Liver (tissue), 8 donors: ENCODE measurements at regions not wholly inside any gene's neighbourhood (a gene's known extent, or its start where the extent isn't known, plus 50 kb on each side); places are given as distances from the start of the nearest gene placed in this dataset.
"Not testable (repeated sequence)": the region's sequence is repeated elsewhere in the genome, so short reads cannot be mapped to it uniquely, and the experiment has no call there.

Experiments used
- DNase-seq: peaks from one replicate; pipeline ENCODE4 v3.0.0-alpha.2; 2017; ENCODE audit warnings: low spot score
- H3K27ac ChIP-seq, 2 donors: one replicate each; pipeline ENCODE4 v1.7.0; 2013; ENCODE audit warnings: inconsistent platforms in 2 of 2, low read length in 2 of 2, control low read depth in 1 of 2, low read depth in 1 of 2, mild to moderate bottlenecking in 1 of 2
- H3K27me3 ChIP-seq, 4 donors: one replicate each; pipeline versions ENCODE4 v1.6.1 to v1.7.0; 2013; ENCODE audit warnings: low read length in 3 of 4, inconsistent platforms in 1 of 4, mild to moderate bottlenecking in 1 of 4, moderate library complexity in 1 of 4; ENCODE audit not compliant: control insufficient read depth in 4 of 4, insufficient read depth in 4 of 4
- H3K36me3 ChIP-seq, 4 donors: one replicate each; pipeline versions ENCODE4 v1.6.1 to v1.7.0; 2013; ENCODE audit warnings: low read length in 3 of 4, mild to moderate bottlenecking in 3 of 4, low read depth in 1 of 4, moderate library complexity in 1 of 4; ENCODE audit not compliant: control insufficient read depth in 4 of 4, insufficient read depth in 3 of 4
- H3K4me1 ChIP-seq, 4 donors: one replicate each; pipeline versions ENCODE4 v1.6.1 to v1.7.0; 2013; ENCODE audit warnings: low read length in 3 of 4, mild to moderate bottlenecking in 3 of 4, moderate library complexity in 1 of 4; ENCODE audit not compliant: control insufficient read depth in 4 of 4, insufficient read depth in 4 of 4
- H3K4me3 ChIP-seq, 3 donors: one replicate each; pipeline versions ENCODE4 v1.6.1 to v1.7.0; 2013; ENCODE audit warnings: low read length in 3 of 3, control low read depth in 1 of 3, low read depth in 1 of 3, mild to moderate bottlenecking in 1 of 3
- H3K9ac ChIP-seq, 2 donors: one replicate each; pipeline ENCODE4 v1.7.0; 2013; ENCODE audit warnings: low read length in 2 of 2, mild to moderate bottlenecking in 2 of 2, moderate library complexity in 2 of 2, control low read depth in 1 of 2, low read depth in 1 of 2
- H3K9me3 ChIP-seq, 4 donors: one replicate each; pipeline versions ENCODE4 v1.6.1 to v1.7.0; 2013; ENCODE audit warnings: low read length in 3 of 4; ENCODE audit not compliant: control insufficient read depth in 4 of 4
- ATF3 ChIP-seq: IDR thresholded peaks from 2 replicates; pipeline ENCODE4 v1.6.1; 2016; ENCODE audit warnings: antibody characterized with exemption
- CTCF ChIP-seq: fragments of 150-350 bp; IDR thresholded peaks from 2 replicates; pipeline ENCODE4 v1.5.1; 2017; ENCODE audit warnings: improper control_type of control experiment, low read depth, low read length; ENCODE audit not compliant: missing input control
- EGR1 ChIP-seq, 2 donors: IDR thresholded peaks; 2 replicates each; pipeline ENCODE4 v1.6.1; 2016 to 2018; ENCODE audit warnings: antibody characterized with exemption in 2 of 2, low read depth in 2 of 2
- FOXA1 ChIP-seq: IDR thresholded peaks from 2 replicates; pipeline ENCODE4 v1.6.1; 2016; ENCODE audit warnings: antibody characterized with exemption
- FOXA2 ChIP-seq: IDR thresholded peaks from 2 replicates; pipeline ENCODE4 v1.6.1; 2016; ENCODE audit warnings: antibody characterized with exemption
- GABPA ChIP-seq, 2 donors: IDR thresholded peaks in 1 of 2; conservative IDR thresholded peaks in 1 of 2; 2 replicates each; pipeline ENCODE4 v1.6.1; 2016; ENCODE audit warnings: antibody characterized with exemption in 2 of 2, mild to moderate bottlenecking in 1 of 2, moderate library complexity in 1 of 2
- HNF4A ChIP-seq, 2 donors: conservative IDR thresholded peaks; 2 replicates each; pipeline ENCODE4 v1.6.1; 2016; ENCODE audit warnings: antibody characterized with exemption in 2 of 2, mild to moderate bottlenecking in 2 of 2
- HNF4G ChIP-seq: IDR thresholded peaks from 2 replicates; pipeline ENCODE4 v1.6.1; 2016; ENCODE audit warnings: antibody characterized with exemption
- JUND ChIP-seq, 2 donors: IDR thresholded peaks; 2 replicates each; pipeline ENCODE4 v1.6.1; 2016; ENCODE audit warnings: antibody characterized with exemption in 2 of 2
- NR2F2 ChIP-seq: IDR thresholded peaks from 2 replicates; pipeline ENCODE4 v1.6.1; 2016; ENCODE audit warnings: antibody characterized with exemption
- RAD21 ChIP-seq, 2 donors: IDR thresholded peaks; 2 replicates each; pipeline ENCODE4 v1.6.1; 2016; ENCODE audit warnings: antibody characterized with exemption in 2 of 2, mild to moderate bottlenecking in 2 of 2
- REST ChIP-seq: IDR thresholded peaks from 2 replicates; pipeline ENCODE4 v1.6.1; 2016; ENCODE audit warnings: antibody characterized with exemption, mild to moderate bottlenecking
- RXRA ChIP-seq, 2 donors: IDR thresholded peaks; 2 replicates each; pipeline ENCODE4 v1.6.1; 2017 to 2018; ENCODE audit warnings: antibody characterized with exemption in 2 of 2, mild to moderate bottlenecking in 1 of 2
- SP1 ChIP-seq: IDR thresholded peaks from 2 replicates; pipeline ENCODE4 v1.6.1; 2018; ENCODE audit warnings: antibody characterized with exemption, mild to moderate bottlenecking
- TAF1 ChIP-seq: conservative IDR thresholded peaks from 2 replicates; pipeline ENCODE4 v1.6.1; 2016; ENCODE audit warnings: antibody characterized with exemption, mild to moderate bottlenecking
- YY1 ChIP-seq: IDR thresholded peaks from 2 replicates; pipeline ENCODE4 v1.6.1; 2016; ENCODE audit warnings: antibody characterized with exemption, mild to moderate bottlenecking
- WGBS: extraction: QIAGEN DNeasy Blood & Tissue Kit; methylation state at CpG from one replicate; pipeline ENCODE4 v1.1.7; 2013; 5-methylcytosine and 5-hydroxymethylcytosine counted together
- TF ChIP-seq, protein P1 (sequence below): IDR thresholded peaks from 2 replicates; pipeline ENCODE4 v1.6.1; 2016; ENCODE audit warnings: antibody characterized with exemption
- TF ChIP-seq, protein P2 (sequence below): IDR thresholded peaks from 2 replicates; pipeline ENCODE4 v1.6.1; 2016; ENCODE audit warnings: antibody characterized with exemption
- donor health status: healthy.
- donor health status: healthy.
- donor health status: healthy.
- donor health status: healthy.
- donor health status: healthy.

DNA sequence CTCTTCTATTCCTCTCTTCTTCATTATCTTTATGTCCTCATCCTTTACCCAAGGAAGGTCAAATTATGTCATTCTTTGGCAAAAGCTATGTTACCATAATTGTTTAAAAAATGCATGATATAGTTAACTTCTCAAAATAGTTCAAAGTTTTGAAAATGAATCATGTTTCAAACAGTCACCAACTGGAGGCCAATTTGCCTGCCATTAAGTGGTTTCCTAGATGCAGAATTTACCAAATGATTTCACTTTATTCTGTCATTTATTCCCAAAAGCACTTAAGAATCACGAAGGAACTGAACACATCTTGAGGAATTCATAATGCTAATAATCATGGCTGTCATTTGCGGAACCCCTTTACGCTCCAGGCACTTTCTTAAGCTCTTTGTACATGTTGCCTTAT lies 190.9 kb upstream of the CDH11 start (continued):
- TF ChIP-seq GABPA (IDR thresholded peaks at IDR 0.05 in 1 of 2, conservative IDR thresholded peaks at IDR 0.05 in 1 of 2) (no peak), NR2F2 (no peak), JUND (IDR thresholded peaks at IDR 0.05) (no peak), TAF1 (no peak), YY1 (no peak), CTCF (no peak)

DNA sequence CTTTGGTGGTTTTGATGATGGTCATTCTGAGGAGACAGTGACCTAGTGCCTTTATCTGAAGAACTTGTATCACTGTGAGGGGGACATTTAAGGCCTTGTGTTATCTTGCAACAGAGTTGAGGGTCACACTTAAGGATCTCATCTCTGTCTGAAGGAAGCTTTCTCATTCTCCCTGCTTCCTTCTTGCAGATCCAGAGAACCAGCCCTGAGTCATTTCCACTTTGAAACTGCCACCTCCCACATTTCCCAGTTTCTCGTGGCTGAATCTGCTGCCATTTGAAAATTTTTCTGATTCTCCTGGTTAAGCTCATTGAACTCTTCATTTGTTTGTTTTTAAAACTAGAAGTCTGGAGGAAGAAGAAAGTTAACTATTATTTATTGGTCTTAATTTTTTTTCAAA lies 190.2 kb upstream of the CDH11 start:
- Histone ChIP-seq H3K4me1 (no peaks in the 10 kb centered on the region), H3K27me3 (no peaks in the 10 kb centered on the region), H3K9me3 (no peaks in the 10 kb centered on the region), H3K36me3 (no peaks in the 10 kb centered on the region), H3K27ac (no peak overlapping the region), H3K9ac (no peak overlapping the region), H3K4me3 (no peak overlapping the region)
- TF ChIP-seq RAD21 (IDR thresholded peaks at IDR 0.05) (no peak), YY1 (no peak), HNF4G (no peak), ATF3 (no peak), SP1 (no peak), REST (no peak), HNF4A (conservative IDR thresholded peaks at IDR 0.05) (no peak), RXRA (IDR thresholded peaks at IDR 0.05) (no peak), FOXA1 (no peak), TAF1 (no peak), FOXA2 (no peak), GABPA (IDR thresholded peaks at IDR 0.05 in 1 of 2, conservative IDR thresholded peaks at IDR 0.05 in 1 of 2) (no peak), NR2F2 (no peak), EGR1 (IDR thresholded peaks at IDR 0.05; ENCODE audit: low read depth in 2 of 2) (no peak), JUND (IDR thresholded peaks at IDR 0.05) (no peak), CTCF (no peak)
- TF ChIP-seq, protein P1, sequence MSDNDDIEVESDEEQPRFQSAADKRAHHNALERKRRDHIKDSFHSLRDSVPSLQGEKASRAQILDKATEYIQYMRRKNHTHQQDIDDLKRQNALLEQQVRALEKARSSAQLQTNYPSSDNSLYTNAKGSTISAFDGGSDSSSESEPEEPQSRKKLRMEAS = no peak
- TF ChIP-seq, protein P2, sequence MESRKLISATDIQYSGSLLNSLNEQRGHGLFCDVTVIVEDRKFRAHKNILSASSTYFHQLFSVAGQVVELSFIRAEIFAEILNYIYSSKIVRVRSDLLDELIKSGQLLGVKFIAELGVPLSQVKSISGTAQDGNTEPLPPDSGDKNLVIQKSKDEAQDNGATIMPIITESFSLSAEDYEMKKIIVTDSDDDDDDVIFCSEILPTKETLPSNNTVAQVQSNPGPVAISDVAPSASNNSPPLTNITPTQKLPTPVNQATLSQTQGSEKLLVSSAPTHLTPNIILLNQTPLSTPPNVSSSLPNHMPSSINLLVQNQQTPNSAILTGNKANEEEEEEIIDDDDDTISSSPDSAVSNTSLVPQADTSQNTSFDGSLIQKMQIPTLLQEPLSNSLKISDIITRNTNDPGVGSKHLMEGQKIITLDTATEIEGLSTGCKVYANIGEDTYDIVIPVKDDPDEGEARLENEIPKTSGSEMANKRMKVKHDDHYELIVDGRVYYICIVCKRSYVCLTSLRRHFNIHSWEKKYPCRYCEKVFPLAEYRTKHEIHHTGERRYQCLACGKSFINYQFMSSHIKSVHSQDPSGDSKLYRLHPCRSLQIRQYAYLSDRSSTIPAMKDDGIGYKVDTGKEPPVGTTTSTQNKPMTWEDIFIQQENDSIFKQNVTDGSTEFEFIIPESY = no peak
- WGBS = 40% methylated on average over 1 of the region's 1 CpG
- DNase-seq = no peak

- not testable (repeated sequence) for H3K36me3 ChIP-seq, H3K27me3 ChIP-seq, H3K4me1 ChIP-seq, H3K9ac ChIP-seq, H3K27ac ChIP-seq, H3K9me3 ChIP-seq, DNase-seq, H3K4me3 ChIP-seq
- WGBS = 91% methylated on average over 1 of the region's 1 CpG
These were observed 188.6 kb upstream of the CDH11 start for GRCh38 chr16:65310491-65310890.
